GM21528 (cell line): ENCODE measurements at regions not wholly inside any gene's neighbourhood (a gene's known extent, or its start where the extent isn't known, plus 50 kb on each side); places are given as distances from the start of the nearest gene placed in this dataset.

Experiments
- ATAC-seq: cut with Tn5 transposase; IDR thresholded peaks from one replicate; pipeline ENCODE4 v1.9.1; 2021; ENCODE audit warnings: mild to moderate bottlenecking, moderate library complexity; ENCODE audit not compliant: unreplicated experiment, low FRiP score

DNA sequence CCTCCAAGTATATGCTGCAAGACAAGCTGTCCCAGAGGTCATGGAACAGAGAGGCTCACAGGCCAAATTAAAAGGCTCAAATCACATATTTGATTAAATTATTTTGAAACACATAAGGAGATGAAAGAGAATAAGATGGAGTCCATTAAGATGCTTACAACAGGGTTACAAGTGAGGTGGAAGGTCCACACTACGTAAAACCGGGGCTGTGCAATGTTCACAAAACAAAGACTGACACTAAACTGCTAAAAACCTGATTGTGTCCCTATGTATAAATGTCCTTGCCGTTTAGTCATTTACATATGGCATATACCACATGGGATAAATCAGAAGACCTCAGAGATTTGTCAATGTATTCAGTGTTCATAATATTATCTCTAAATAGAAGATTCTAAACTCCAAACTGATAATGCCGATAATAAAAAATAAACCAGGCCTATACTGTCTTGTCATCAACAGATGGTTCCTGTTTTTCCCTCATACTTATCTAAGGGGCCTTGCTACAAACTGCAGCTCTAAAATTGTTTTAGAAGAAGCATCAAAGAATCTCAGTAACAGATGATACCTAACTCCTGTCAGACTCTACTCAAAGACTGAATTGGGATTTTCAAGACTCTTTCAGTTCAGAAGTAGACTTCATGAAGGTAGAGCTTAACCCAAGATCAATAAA lies 51.8 kb upstream of the RIPOR2 start:
- ATAC-seq: no peak

DNA sequence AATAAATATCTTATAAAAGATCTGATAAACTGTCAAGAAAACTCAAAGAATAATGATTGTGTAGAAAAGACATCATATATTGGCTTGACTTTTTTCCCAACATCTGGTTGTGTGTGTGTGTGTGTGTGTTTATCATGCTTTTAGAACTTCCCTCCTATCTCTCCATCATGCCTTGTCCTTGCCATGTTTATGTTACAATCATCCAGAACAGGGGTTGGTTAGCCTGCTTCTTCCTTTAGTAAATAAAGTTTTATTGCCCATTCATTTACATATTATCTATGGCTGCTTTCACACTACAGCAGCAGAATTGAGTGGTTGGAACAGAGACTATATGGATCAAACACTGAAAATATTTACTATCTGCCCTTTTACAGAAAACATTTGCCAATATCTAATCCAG lies 52.8 kb upstream of the RIPOR2 start:
- ATAC-seq: no peak

DNA sequence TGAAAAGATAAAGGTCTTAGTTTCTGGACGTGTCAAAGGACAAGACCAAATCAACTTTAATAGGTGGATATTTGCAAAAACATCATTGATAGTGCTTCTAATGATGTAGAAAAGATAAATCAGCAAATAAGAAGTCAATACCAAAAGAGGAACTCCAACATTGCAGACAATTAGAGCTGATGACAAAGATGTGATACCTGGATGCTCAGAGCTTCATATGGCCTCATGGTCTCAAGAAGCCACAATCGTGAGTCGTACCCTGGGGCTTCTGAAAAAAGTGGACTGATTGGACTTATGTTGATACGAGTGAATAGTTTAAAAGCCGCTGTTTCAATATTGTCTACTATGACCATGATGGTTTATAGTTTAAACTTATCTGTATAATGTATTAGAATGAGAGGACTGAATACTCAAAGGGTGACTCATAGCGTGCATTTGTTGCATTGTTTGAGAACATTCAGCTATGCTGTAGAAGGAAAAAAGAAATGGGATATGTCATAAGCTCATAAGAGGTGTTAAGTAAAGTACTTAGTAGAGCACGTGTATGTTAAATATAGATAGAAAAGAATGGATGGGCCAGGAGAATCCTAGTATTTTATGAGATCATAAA lies 54.6 kb upstream of the RIPOR2 start:
- ATAC-seq: no peak

- ATAC-seq: no peak
Measured at GRCh38 chr6:24990944-24991809, 55.4 kb upstream of the RIPOR2 start.

DNA sequence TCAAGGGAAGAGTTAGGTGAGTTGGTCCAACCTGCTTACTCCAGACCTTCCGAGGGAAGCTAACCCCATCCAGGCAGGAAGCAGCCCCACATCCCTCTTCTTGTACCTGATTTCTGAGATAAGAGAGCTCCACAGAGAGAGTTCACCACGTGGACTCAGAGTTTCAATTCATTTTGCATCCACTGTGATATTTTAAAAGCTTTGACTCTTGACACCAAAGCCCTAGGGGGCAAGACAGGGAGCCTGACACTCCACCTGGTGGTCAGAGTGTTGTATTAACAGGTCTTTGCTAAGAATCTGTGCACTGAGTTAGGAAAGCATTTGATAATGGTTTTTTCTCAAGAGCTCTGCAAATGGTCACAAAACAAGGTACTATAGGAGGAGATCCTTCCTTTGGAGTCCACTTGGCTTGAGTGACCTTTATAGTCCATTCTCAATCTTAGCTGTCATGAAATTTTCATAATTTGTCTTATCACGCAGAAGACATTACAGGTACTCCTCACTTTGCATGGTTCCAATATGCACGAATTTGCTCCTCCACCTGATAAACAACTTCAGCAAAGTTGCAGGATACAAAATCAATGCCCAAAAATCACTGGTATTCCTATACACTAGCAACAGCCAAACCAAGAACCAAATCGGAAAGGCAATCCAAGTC lies 56.2 kb upstream of the RIPOR2 start:
- ATAC-seq: no peak

DNA sequence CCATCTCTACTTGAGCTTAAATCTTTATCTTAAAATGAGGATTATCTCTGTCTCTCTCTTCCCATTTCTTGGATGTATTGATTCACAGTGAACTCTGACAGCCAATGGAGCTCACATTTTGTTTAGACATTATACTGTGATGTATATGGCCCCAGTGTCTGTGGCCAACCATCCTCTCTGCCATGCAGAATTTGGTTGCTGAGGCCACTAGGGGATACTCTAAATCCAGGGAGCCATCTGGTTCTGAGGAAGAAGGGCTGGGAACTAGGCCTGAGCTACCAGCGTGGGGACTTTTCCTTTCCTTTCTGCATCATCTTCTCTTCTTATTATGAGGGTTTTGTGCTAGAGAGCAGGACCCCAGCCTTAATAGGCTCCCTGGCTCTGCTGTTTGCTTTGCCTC lies 59.1 kb upstream of the RIPOR2 start:
- no peak for ATAC-seq

GRCh38 chr6:24995270-24995669 lies 59.5 kb upstream of the RIPOR2 start:
- ATAC-seq: no peak

GRCh38 chr6:24996269-24996836 lies 60.6 kb upstream of the RIPOR2 start:
- no peak for ATAC-seq

GRCh38 chr6:24997231-24997630 lies 61.5 kb upstream of the RIPOR2 start:
- ATAC-seq: no peak

GRCh38 chr6:24997905-24998304 lies 62.1 kb upstream of the RIPOR2 start:
- no peak for ATAC-seq

GRCh38 chr6:25002326-25003091 lies 66.7 kb upstream of the RIPOR2 start:
- no peak for ATAC-seq

- ATAC-seq: no peak
Measured at GRCh38 chr6:25004357-25004756, 68.6 kb upstream of the RIPOR2 start.

- no peak for ATAC-seq
Measured at GRCh38 chr6:25005010-25005409, 69.2 kb upstream of the RIPOR2 start.

- ATAC-seq: no peak
Measured at GRCh38 chr6:25006075-25006474, 70.3 kb upstream of the RIPOR2 start.

GRCh38 chr6:25006565-25007001 lies 70.8 kb upstream of the RIPOR2 start:
- no peak for ATAC-seq

DNA sequence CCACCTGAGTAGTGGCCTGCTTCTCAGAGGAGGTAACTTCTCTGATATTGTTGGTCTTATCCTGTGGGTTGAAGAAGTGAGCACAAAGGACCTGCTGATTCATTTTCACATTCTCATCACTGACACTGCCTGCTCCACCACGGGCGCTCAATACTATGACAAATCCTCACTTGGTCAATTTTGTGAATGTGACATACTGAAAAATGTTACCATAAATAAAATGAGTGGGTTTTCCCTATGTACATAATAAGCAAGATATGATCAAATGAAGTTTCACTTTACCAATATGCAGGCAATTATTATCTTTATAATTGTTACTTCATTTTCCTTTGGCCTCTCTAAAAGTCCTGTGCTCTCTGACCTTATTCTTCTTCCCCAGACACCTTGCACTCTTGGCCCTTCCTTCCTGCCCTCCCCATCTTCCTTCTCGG lies 71.5 kb upstream of the RIPOR2 start:
- ATAC-seq: peak; percentile 74

DNA sequence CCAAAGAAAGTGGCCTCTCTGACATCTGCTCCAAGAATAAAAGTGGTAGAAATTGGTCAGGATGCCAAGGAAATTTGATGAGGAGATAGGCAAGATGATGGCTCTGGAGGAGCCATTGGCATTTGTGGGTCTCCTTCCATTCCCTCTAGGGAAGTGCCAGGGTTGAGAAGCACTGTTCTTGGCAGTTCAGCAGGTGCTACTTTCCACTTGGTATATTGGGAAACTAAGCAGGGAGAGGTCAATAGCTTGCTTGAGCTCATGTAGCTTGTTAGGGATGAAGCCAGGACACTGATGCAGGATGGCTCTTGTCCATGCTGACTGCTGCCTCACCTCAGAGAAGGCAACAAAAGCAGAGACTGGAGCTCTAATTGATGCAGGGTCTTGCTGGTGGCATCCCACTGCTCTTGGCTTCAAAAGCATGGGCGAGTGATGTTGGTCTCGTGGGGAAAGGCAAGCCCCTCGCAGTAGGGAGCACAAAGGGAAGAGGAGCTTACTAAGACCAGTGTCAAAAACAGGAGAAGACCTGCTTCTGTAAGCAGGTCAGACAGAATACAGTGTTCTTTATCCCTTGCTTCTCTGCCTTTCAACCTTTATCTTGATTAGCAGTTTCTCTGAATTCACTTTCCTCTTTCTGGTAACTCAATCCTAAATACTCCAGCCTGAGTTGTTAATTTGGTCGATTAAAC lies 73.1 kb upstream of the RIPOR2 start:
- no peak for ATAC-seq

DNA sequence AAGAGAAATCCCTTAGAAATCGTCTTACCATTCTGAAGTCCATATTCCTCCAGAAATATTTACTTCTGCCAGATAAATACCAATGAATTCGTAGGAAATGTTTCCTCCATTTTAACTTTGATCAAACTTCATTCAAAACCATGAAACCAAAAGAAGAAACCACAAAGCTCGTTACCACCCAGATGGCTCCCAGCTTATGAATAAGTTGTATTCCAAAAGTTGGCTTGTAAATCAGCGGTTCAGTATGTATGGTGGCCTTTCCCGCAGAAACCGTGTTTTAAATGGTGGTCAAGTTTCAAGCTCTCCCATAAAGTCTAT lies 73.6 kb upstream of the RIPOR2 start:
- ATAC-seq: no peak

DNA sequence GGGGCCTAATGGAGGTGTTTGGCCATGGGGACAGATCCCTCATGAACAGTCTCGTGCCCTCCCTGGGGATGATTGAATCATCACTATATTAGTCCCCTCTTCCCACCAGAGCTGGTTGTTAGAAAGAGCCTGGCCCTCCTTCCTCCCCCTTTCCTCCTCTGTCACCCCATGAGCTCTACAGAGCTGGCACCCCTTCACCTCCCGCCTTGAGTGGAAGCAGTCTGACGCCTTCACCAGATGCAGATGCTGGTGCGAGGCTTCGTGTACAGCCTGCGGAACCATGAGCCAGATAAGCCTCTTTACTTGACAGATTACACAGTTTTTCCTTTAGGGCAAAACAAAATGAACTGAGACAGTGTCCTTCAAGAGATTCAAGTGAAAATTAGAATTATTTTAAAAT lies 74.4 kb upstream of the RIPOR2 start:
- no peak for ATAC-seq
